ENCODE measurements at regions not wholly inside any gene's neighbourhood (a gene's known extent, or its start where the extent isn't known, plus 50 kb on each side); places are given as distances from the start of the nearest gene placed in this dataset.
"Not testable (repeated sequence)": the region's sequence is repeated elsewhere in the genome, so short reads cannot be mapped to it uniquely, and the experiment has no call there.

DNA sequence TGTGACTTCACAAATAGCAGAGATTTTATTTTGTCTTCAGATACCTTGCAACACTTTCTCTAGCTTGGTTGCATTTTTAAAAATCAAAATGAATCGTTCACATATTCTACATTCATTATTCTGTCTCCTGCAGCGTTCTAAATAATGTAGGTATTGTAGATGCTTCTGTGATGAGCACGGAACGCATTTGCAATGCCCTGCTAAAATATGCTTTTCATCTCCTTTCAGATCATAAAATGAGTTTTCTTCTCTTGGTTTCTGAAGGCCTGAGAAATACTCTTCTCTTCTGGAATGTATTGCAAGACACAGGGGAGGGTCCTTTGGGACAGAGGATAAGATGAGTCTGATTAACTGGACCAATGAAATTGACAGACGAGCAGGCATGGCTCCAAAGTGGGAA is 390.7 kb downstream of the PREX1 start:
- intact Hi-C loops (cut with DNase I, micrococcal nuclease), result no loop called here
- Histone ChIP-seq H3K4me1 (ENCODE audit: low read depth) (no peaks in the 10 kb centered on the region), H3K4me3 (no peak overlapping the region), H3K36me3 (ENCODE audit: low read depth) (no peaks in the 10 kb centered on the region), H3K9me3 (no peaks in the 10 kb centered on the region)
- DNase-seq (no peak), ATAC-seq (no peak)
- TF ChIP-seq, protein P1, sequence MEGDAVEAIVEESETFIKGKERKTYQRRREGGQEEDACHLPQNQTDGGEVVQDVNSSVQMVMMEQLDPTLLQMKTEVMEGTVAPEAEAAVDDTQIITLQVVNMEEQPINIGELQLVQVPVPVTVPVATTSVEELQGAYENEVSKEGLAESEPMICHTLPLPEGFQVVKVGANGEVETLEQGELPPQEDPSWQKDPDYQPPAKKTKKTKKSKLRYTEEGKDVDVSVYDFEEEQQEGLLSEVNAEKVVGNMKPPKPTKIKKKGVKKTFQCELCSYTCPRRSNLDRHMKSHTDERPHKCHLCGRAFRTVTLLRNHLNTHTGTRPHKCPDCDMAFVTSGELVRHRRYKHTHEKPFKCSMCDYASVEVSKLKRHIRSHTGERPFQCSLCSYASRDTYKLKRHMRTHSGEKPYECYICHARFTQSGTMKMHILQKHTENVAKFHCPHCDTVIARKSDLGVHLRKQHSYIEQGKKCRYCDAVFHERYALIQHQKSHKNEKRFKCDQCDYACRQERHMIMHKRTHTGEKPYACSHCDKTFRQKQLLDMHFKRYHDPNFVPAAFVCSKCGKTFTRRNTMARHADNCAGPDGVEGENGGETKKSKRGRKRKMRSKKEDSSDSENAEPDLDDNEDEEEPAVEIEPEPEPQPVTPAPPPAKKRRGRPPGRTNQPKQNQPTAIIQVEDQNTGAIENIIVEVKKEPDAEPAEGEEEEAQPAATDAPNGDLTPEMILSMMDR (IDR thresholded peaks at IDR 0.05), result no peak

DNA sequence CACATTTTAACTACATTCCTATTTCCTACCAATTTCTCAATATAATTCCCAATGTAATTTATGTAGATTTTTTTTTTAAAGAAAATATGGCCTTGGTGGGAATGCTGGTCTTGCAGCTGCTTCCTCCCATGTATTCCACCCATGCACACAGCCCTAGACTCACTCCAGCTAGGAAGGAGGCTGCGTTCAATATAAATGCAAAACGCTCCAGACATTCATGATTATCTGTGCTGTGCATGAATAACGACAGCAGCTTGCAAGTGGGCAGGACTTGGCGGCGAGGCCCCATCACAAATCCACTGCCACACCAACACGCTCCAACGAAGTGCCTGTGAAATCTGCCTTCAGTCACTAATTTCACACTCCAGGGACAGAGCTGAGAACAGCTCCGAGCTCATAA is 391.2 kb downstream of the PREX1 start:
- DNase-seq; H3K4me1 ChIP-seq (ENCODE audit: low read depth); H3K9me3 ChIP-seq; H3K4me3 ChIP-seq; H3K36me3 ChIP-seq (ENCODE audit: low read depth); intact Hi-C loops (cut with DNase I, micrococcal nuclease); ATAC-seq: not testable (repeated sequence)

DNA sequence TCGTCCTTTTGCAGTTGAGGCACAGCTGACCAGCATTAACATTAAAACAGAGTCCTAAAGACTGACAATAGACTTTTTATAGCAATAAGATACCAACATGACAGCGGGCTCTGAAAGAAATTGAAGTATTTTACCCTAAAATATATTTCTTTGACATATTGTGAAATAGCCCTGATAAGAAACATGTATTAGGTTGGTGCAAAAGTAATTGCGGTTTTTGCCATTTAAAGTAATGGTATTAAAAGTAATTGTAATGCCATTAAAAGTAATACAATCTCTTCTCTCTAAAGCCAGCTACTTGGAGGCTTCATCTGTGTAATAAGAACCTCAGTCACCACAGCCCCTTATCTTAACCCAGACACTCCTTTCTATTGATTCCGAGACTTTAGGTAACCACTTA is 394.6 kb downstream of the PREX1 start:
- TF ChIP-seq, protein P1 (IDR thresholded peaks at IDR 0.05), result no peak
- H3K4me1 ChIP-seq (ENCODE audit: low read depth), result no peaks in the 10 kb centered on the region
- ATAC-seq (no peak), DNase-seq (no peak)
- H3K4me3 ChIP-seq, result no peak overlapping the region
- H3K36me3 ChIP-seq (ENCODE audit: low read depth), result no peaks in the 10 kb centered on the region
- H3K9me3 ChIP-seq, result no peaks in the 10 kb centered on the region
- intact Hi-C loops (cut with DNase I, micrococcal nuclease), result no loop called here

DNA sequence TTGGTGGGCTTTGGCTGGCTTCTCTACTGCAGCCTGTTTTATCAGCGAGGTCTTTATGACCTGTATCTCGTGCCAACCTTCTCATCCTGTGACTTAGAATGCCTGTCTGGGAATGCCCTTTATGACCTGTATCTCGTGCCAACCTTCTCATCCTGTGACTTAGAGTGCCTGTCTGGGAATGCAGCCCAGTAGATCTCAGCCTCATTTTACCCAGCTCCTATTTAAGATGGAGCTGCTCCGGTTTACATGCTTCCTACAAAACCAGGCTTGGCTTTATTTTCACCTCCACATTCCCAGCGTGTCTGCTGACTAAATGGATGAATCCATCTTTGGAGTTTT is 395.3 kb downstream of the PREX1 start:
- H3K4me3 ChIP-seq, result no peak overlapping the region
- intact Hi-C loops (cut with DNase I, micrococcal nuclease), result no loop called here
- H3K4me1 ChIP-seq (ENCODE audit: low read depth), result no peaks in the 10 kb centered on the region
- no peaks in the 10 kb centered on the region for H3K9me3 ChIP-seq
- TF ChIP-seq, protein P1 (IDR thresholded peaks at IDR 0.05), result no peak
- no peak for ATAC-seq
- no peaks in the 10 kb centered on the region for H3K36me3 ChIP-seq (ENCODE audit: low read depth)
- DNase-seq, result no peak

DNA sequence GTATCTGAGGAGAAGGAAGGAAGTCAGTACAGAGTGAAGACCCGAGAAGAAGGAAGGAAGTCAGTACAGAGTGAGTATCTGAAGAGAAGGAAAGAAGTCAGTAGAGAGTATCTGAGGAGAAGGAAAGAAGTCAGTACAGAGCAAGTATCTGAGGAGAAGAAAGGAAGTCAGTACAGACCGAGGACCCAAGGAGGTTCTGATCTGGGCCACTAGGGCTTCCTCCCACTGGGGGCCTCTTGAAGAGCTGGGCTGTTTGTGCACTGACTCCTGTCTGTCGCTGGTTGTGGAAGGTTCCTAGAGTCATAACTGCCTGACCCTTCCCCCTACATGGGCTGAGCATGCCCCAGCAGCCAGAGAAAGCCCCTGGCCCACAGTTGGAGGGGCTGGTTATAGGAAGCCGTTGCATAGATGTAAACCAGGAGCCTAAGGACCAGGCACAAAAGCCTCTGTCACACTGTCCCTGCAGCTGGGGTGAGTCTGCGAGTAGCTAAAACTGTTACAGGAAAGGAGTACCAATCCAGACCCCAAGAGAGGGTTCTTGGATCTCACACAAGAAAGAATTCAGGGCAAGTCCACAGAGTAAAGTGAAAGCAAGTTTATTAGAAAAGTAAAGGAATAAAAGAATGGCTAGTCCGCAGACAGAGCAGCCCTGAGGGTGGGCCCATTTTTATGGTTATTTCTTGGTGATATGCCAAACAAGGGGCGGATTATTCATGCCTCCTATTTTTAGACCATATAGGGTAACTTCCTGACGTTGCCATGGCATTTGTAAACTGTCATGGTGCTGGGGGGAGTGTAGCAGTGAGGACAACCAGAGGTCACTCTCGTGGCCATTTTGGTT is 395.9 kb downstream of the PREX1 start:
- H3K36me3 ChIP-seq (ENCODE audit: low read depth), result no peaks in the 10 kb centered on the region
- DNase-seq, result no peak
- H3K4me3 ChIP-seq, result no peak overlapping the region
- intact Hi-C loops (cut with DNase I, micrococcal nuclease), result no loop called here
- H3K4me1 ChIP-seq (ENCODE audit: low read depth), result no peaks in the 10 kb centered on the region
- TF ChIP-seq, protein P1 (IDR thresholded peaks at IDR 0.05), result no peak
- no peaks in the 10 kb centered on the region for H3K9me3 ChIP-seq
- no peak for ATAC-seq

DNA sequence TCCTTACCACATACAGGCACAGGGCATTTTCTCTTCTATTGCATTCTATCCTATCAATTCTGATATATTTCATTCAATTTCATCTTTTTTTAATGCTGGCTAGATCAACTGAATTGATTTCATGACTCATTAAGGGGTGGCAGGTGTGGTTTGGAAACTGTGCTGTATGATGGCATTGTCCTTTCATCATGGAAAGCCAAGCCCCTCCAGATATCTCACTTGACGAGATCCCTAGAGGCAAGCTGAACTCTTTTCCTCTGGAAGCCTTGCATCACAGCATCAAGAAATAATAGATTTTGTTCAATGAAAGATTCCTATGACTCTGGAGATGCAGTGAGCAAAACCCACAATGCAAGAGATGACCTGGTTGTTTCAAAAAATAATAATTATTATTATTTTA is 401.2 kb downstream of the PREX1 start:
- intact Hi-C loops (cut with DNase I, micrococcal nuclease), result no loop called here
- TF ChIP-seq, protein P1 (IDR thresholded peaks at IDR 0.05), result no peak

More for the DNA sequence above, 401.2 kb downstream of the PREX1 start:
- ATAC-seq (no peak), DNase-seq (no peak)
- Histone ChIP-seq H3K9me3 (no peaks in the 10 kb centered on the region), H3K4me3 (no peak overlapping the region), H3K36me3 (ENCODE audit: low read depth) (no peaks in the 10 kb centered on the region), H3K4me1 (ENCODE audit: low read depth) (no peaks in the 10 kb centered on the region)
